Osteocyte (in vitro differentiated cells): ENCODE measurements at regions not wholly inside any gene's neighbourhood (a gene's known extent, or its start where the extent isn't known, plus 50 kb on each side); places are given as distances from the start of the nearest gene placed in this dataset.

ENCODE experiments used
- DNase-seq: peaks from one replicate; pipeline ENCODE4 v3.0.0; 2021; ENCODE audit warnings: mixed read lengths; ENCODE audit not compliant: unreplicated experiment; ENCODE audit errors: extremely low spot score
- H3K27ac Mint-ChIP-seq: one replicate; pipeline ENCODE4 v1.8.0; 2021; ENCODE audit warnings: mild to moderate bottlenecking, mixed read lengths; ENCODE audit not compliant: unreplicated experiment
- H3K27me3 Mint-ChIP-seq: one replicate; pipeline ENCODE4 v1.8.0; 2021; ENCODE audit warnings: mixed read lengths; ENCODE audit not compliant: unreplicated experiment
- H3K36me3 Mint-ChIP-seq: one replicate; pipeline ENCODE4 v1.8.0; 2021; ENCODE audit warnings: mixed read lengths; ENCODE audit not compliant: unreplicated experiment
- H3K4me1 Mint-ChIP-seq: one replicate; pipeline ENCODE4 v1.8.0; 2021; ENCODE audit warnings: mixed read lengths; ENCODE audit not compliant: unreplicated experiment
- H3K4me3 Mint-ChIP-seq: one replicate; pipeline ENCODE4 v1.8.0; 2021; ENCODE audit warnings: mild to moderate bottlenecking, moderate library complexity, mixed read lengths; ENCODE audit not compliant: unreplicated experiment
- H3K9me3 Mint-ChIP-seq: one replicate; pipeline ENCODE4 v1.8.0; 2021; ENCODE audit warnings: mixed read lengths; ENCODE audit not compliant: unreplicated experiment
- TF ChIP-seq, protein P1 (sequence below): fragments of 200-600 bp; sonication (generic); IDR thresholded peaks from 2 replicates; pipeline ENCODE4 v1.5.0; 2021; ENCODE audit warnings: antibody characterized with exemption, mild to moderate bottlenecking, moderate library complexity

GRCh38 chr2:19231625-19232024 is 126.8 kb downstream of the OSR1 start:
- H3K27me3 Mint-ChIP-seq, result no peaks in the 10 kb centered on the region
- no peak for DNase-seq
- H3K4me3 Mint-ChIP-seq, result no peak overlapping the region
- H3K36me3 Mint-ChIP-seq, result no peaks in the 10 kb centered on the region
- TF ChIP-seq, protein P1, sequence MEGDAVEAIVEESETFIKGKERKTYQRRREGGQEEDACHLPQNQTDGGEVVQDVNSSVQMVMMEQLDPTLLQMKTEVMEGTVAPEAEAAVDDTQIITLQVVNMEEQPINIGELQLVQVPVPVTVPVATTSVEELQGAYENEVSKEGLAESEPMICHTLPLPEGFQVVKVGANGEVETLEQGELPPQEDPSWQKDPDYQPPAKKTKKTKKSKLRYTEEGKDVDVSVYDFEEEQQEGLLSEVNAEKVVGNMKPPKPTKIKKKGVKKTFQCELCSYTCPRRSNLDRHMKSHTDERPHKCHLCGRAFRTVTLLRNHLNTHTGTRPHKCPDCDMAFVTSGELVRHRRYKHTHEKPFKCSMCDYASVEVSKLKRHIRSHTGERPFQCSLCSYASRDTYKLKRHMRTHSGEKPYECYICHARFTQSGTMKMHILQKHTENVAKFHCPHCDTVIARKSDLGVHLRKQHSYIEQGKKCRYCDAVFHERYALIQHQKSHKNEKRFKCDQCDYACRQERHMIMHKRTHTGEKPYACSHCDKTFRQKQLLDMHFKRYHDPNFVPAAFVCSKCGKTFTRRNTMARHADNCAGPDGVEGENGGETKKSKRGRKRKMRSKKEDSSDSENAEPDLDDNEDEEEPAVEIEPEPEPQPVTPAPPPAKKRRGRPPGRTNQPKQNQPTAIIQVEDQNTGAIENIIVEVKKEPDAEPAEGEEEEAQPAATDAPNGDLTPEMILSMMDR, result no peak
- H3K9me3 Mint-ChIP-seq, result no peaks in the 10 kb centered on the region
- no peaks in the 10 kb centered on the region for H3K4me1 Mint-ChIP-seq
- no peak overlapping the region for H3K27ac Mint-ChIP-seq

DNA sequence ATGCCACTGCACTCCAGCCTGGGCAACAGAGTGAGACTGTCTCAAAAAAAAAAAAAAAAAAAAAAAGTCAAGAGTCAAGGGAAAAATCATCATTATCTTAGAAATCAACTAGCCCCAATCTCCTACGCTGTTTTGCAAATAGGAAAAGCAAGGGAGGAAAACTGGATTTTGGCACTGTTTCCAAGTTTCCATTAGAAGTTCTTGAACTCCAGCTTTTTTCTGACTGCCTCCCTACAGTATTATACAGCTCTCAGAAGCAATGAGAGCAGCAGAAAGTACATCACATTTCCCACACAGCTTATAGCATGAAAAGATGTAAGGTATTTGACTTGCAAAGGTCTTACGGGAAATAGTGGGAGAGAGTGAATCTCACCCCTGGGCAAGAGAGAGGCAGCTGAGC is 127.8 kb downstream of the OSR1 start:
- H3K4me1 Mint-ChIP-seq, result no peaks in the 10 kb centered on the region
- H3K27ac Mint-ChIP-seq, result no peak overlapping the region
- DNase-seq, result no peak
- TF ChIP-seq, protein P1, result no peak
- no peak overlapping the region for H3K4me3 Mint-ChIP-seq
- H3K36me3 Mint-ChIP-seq, result no peaks in the 10 kb centered on the region
- H3K9me3 Mint-ChIP-seq, result no peaks in the 10 kb centered on the region
- H3K27me3 Mint-ChIP-seq, result no peaks in the 10 kb centered on the region

GRCh38 chr2:19228715-19229114 is 129.7 kb downstream of the OSR1 start:
- no peak for DNase-seq
- Mint-ChIP-seq H3K27ac (no peak overlapping the region), H3K36me3 (no peaks in the 10 kb centered on the region), H3K4me1 (no peaks in the 10 kb centered on the region), H3K27me3 (no peaks in the 10 kb centered on the region), H3K4me3 (no peak overlapping the region), H3K9me3 (no peaks in the 10 kb centered on the region)
- TF ChIP-seq, protein P1, result no peak

GRCh38 chr2:19228181-19228593 is 130.2 kb downstream of the OSR1 start:
- no peaks in the 10 kb centered on the region for H3K4me1 Mint-ChIP-seq
- no peak for DNase-seq
- TF ChIP-seq, protein P1, result no peak
- no peak overlapping the region for H3K4me3 Mint-ChIP-seq
- no peak overlapping the region for H3K27ac Mint-ChIP-seq
- H3K36me3 Mint-ChIP-seq, result no peaks in the 10 kb centered on the region
- no peaks in the 10 kb centered on the region for H3K27me3 Mint-ChIP-seq
- no peaks in the 10 kb centered on the region for H3K9me3 Mint-ChIP-seq

DNA sequence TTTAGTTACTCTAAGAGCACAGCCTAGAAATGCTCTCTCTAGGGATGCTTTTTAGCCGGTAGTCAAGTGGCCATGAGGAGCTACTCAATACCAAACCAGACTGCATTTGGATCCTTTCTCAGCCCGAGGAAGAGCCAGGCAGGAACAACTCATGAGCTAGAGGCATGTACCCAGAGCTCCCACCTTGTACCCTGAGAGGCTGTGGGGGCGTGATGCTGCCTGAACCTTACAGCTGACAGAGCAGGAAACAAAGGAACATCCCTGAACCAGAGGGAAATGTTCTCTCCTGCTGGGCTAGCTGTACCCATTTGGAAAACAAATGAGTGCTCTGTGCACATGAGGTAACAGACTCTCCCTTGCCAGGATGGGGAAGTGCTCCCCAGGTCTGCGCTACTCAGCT is 131.6 kb downstream of the OSR1 start:
- no peaks in the 10 kb centered on the region for H3K36me3 Mint-ChIP-seq
- TF ChIP-seq, protein P1, result no peak
- H3K27me3 Mint-ChIP-seq, result no peaks in the 10 kb centered on the region
- no peak overlapping the region for H3K4me3 Mint-ChIP-seq
- H3K27ac Mint-ChIP-seq, result no peak overlapping the region
- H3K4me1 Mint-ChIP-seq, result peaks cover 4% of the 10 kb centered on the region
- DNase-seq, result no peak
- no peaks in the 10 kb centered on the region for H3K9me3 Mint-ChIP-seq
